H9 (cell line): ENCODE measurements at regions not wholly inside any gene's neighbourhood (a gene's known extent, or its start where the extent isn't known, plus 50 kb on each side); places are given as distances from the start of the nearest gene placed in this dataset.

Source experiments
- DNase-seq: peaks from one replicate; pipeline ENCODE4 v3.0.0-alpha.2; 2017
- H2AFZ ChIP-seq: one replicate; pipeline ENCODE4 v1.6.1; 2013; ENCODE audit warnings: mild to moderate bottlenecking, low read length, control low read depth, moderate library complexity
- H2AK5ac ChIP-seq: 2 replicates; pipeline ENCODE4 v1.6.1; 2013; ENCODE audit warnings: low read length, control low read depth, mixed read lengths; ENCODE audit not compliant: insufficient read length
- H2BK120ac ChIP-seq: one replicate; pipeline ENCODE4 v1.6.1; 2013; ENCODE audit warnings: low read depth, mild to moderate bottlenecking, low read length, control low read depth, inconsistent platforms; ENCODE audit not compliant: poor library complexity, severe bottlenecking
- H2BK12ac ChIP-seq: 2 replicates; pipeline ENCODE4 v1.6.1; 2013; ENCODE audit warnings: low read length, control low read depth, mixed read lengths, low read depth; ENCODE audit not compliant: insufficient read length
- H2BK15ac ChIP-seq: 2 replicates; pipeline ENCODE4 v1.6.1; 2013; ENCODE audit warnings: low read depth, low read length, control low read depth
- H2BK20ac ChIP-seq: one replicate; pipeline ENCODE4 v1.6.1; 2013; ENCODE audit warnings: low read depth, mild to moderate bottlenecking, low read length, control low read depth, inconsistent platforms; ENCODE audit not compliant: poor library complexity, severe bottlenecking
- H2BK5ac ChIP-seq: 2 replicates; pipeline ENCODE4 v1.6.1; 2013; ENCODE audit warnings: low read length, control low read depth, mixed read lengths; ENCODE audit not compliant: insufficient read length
- H3K14ac ChIP-seq: 2 replicates; pipeline ENCODE4 v1.6.1; 2013; ENCODE audit warnings: low read length, control low read depth; ENCODE audit not compliant: insufficient read depth
- H3K18ac ChIP-seq: 2 replicates; pipeline ENCODE4 v1.6.1; 2013; ENCODE audit warnings: low read depth, mild to moderate bottlenecking, mixed read lengths, low read length, control low read depth; ENCODE audit not compliant: insufficient read length
- H3K23ac ChIP-seq: 2 replicates; pipeline ENCODE4 v1.6.1; 2013; ENCODE audit warnings: low read length, control low read depth, mixed read lengths, low read depth; ENCODE audit not compliant: insufficient read length
- H3K23me2 ChIP-seq: 2 replicates; pipeline ENCODE4 v1.6.1; 2013; ENCODE audit warnings: low read depth, mild to moderate bottlenecking, mixed read lengths, low read length, control low read depth; ENCODE audit not compliant: insufficient read length, poor library complexity, severe bottlenecking
- H3K27ac ChIP-seq: 2 replicates; pipeline ENCODE4 v1.5.1; 2013; ENCODE audit warnings: low read length, control low read depth, mixed read lengths, low read depth; ENCODE audit not compliant: insufficient read length
- H3K27me3 ChIP-seq: 2 replicates; pipeline ENCODE4 v1.6.1; 2013; ENCODE audit warnings: low read length, control low read depth, inconsistent platforms; ENCODE audit not compliant: insufficient read depth
- H3K4ac ChIP-seq: 2 replicates; pipeline ENCODE4 v1.6.1; 2013; ENCODE audit warnings: low read depth, mild to moderate bottlenecking, control low read depth, inconsistent platforms, low read length, moderate library complexity
- H3K4me1 ChIP-seq: 2 replicates; pipeline ENCODE4 v1.6.1; 2013; ENCODE audit warnings: low read length, control low read depth, inconsistent platforms; ENCODE audit not compliant: insufficient read depth
- H3K4me2 ChIP-seq: 2 replicates; pipeline ENCODE4 v1.6.1; 2013; ENCODE audit warnings: low read length, control low read depth, mixed read lengths; ENCODE audit not compliant: insufficient read length, insufficient read depth
- H3K56ac ChIP-seq: 2 replicates; pipeline ENCODE4 v1.6.1; 2013; ENCODE audit warnings: low read depth, mild to moderate bottlenecking, mixed read lengths, low read length, control low read depth; ENCODE audit not compliant: insufficient read length
- H3K79me1 ChIP-seq: 2 replicates; pipeline ENCODE4 v1.6.1; 2013; ENCODE audit warnings: low read depth, mild to moderate bottlenecking, moderate library complexity, low read length, control low read depth, inconsistent platforms; ENCODE audit not compliant: insufficient read depth, poor library complexity, severe bottlenecking
- H3K79me2 ChIP-seq: 2 replicates; pipeline ENCODE4 v1.6.1; 2013; ENCODE audit warnings: low read length, control low read depth, inconsistent platforms; ENCODE audit not compliant: insufficient read depth
- H3K9ac ChIP-seq: 2 replicates; pipeline ENCODE4 v1.6.1; 2013; ENCODE audit warnings: low read length, control low read depth, mixed read lengths; ENCODE audit not compliant: insufficient read length; ENCODE audit errors: extremely low read depth
- H3K9me3 ChIP-seq: one replicate; pipeline ENCODE4 v1.6.1; 2013; ENCODE audit warnings: low read depth, low read length, inconsistent platforms; ENCODE audit not compliant: control insufficient read depth
- H3T11ph ChIP-seq: one replicate; pipeline ENCODE4 v1.6.1; 2013; ENCODE audit warnings: mild to moderate bottlenecking, low read length, control low read depth, inconsistent platforms
- H4K20me1 ChIP-seq: one replicate; pipeline ENCODE4 v1.6.1; 2013; ENCODE audit not compliant: control insufficient read depth, insufficient read length, insufficient read depth
- H4K5ac ChIP-seq: 2 replicates; pipeline ENCODE4 v1.6.1; 2013; ENCODE audit warnings: low read depth, mild to moderate bottlenecking, mixed read lengths, low read length, control low read depth; ENCODE audit not compliant: insufficient read length
- H4K8ac ChIP-seq: replicated peaks from 2 replicates; pipeline ENCODE4 v1.6.1; 2013; ENCODE audit warnings: low read length, control low read depth, mixed read lengths, low read depth; ENCODE audit not compliant: insufficient read length
- H4K91ac ChIP-seq: 2 replicates; pipeline ENCODE4 v1.6.1; 2013; ENCODE audit warnings: low read depth, mild to moderate bottlenecking, moderate library complexity, mixed read lengths, low read length, control low read depth; ENCODE audit not compliant: insufficient read length
- H3K27ac Mint-ChIP-seq, 3 experiments: 2 replicates in 2 of 3; 3 replicates in 1 of 3; pipeline ENCODE4 v1.8.0; 2020 to 2021; ENCODE audit warnings: mixed read lengths in 3 of 3, mild to moderate bottlenecking in 1 of 3, moderate library complexity in 1 of 3
- H3K27me3 Mint-ChIP-seq: 2 replicates; pipeline ENCODE4 v1.8.0; 2021; ENCODE audit warnings: low read depth, mild to moderate bottlenecking, moderate library complexity, mixed read lengths
- H3K36me3 Mint-ChIP-seq, 3 experiments: 2 replicates in 2 of 3; 3 replicates in 1 of 3; pipeline ENCODE4 v1.8.0; 2020 to 2021; ENCODE audit warnings: low read depth in 3 of 3, mixed read lengths in 3 of 3; ENCODE audit not compliant: insufficient read depth in 1 of 3
- H3K4me1 Mint-ChIP-seq, 2 experiments: 2 replicates each; pipeline ENCODE4 v1.8.0; 2020; ENCODE audit warnings: mixed read lengths in 2 of 2
- H3K4me3 Mint-ChIP-seq, 2 experiments: 2 replicates in 1 of 2; 3 replicates in 1 of 2; pipeline ENCODE4 v1.8.0; 2020 to 2021; ENCODE audit warnings: mild to moderate bottlenecking in 2 of 2, mixed read lengths in 2 of 2, moderate library complexity in 1 of 2
- H3K9me3 Mint-ChIP-seq, 2 experiments: 2 replicates in 1 of 2; 3 replicates in 1 of 2; pipeline ENCODE4 v1.8.0; 2020; ENCODE audit warnings: mild to moderate bottlenecking in 2 of 2, mixed read lengths in 2 of 2, moderate library complexity in 1 of 2
- WGBS: extraction: QIAGEN DNeasy Blood & Tissue Kit; methylation state at CpG from one replicate; pipeline ENCODE4 v1.1.7; 2013; ENCODE audit warnings: missing lambda C conversion rate, low lambda C conversion rate, mixed read lengths; ENCODE audit not compliant: insufficient read length; ENCODE audit errors: extremely low coverage; 5-methylcytosine and 5-hydroxymethylcytosine counted together
- TF ChIP-seq, protein P1 (sequence below): fragments of 200-600 bp; sonication (generic); conservative IDR thresholded peaks from 3 replicates; pipeline ENCODE4 v1.8.0; 2021; ENCODE audit warnings: antibody characterized with exemption, mild to moderate bottlenecking

DNA sequence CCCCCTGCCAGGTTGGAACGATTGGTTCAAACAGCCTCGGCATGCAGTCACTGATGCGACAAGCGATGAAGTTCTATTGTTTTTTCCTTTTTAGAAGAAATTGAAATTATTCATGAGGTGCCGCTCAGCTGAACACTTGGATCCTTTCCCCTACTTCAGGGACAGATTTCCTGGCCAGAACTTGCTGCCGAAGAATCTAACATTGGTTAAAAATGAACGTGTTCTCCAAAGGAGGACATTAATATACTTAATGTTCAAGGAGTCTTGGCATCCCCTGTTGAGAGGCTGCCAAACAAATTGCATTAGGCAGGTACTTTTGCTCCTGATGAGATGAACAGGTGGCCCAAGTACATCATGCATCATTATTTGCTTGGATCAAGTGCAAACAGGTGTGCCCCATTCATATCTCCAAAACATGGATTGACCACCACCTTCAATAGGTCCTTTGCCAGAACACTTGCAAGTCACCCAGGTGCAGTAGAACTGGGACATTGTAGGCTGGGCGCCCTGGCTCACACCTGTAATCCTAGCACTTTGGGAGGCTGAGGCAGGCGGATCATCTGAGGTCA lies 437.2 kb downstream of the HAPSTR1 start:
- Mint-ChIP-seq H3K36me3 (peaks cover 0 to 5% (median 4%) of the 10 kb centered on the region in 3 experiments; a peak in 4 of 7 replicates), H3K4me1 (peaks cover 34 to 37% of the 10 kb centered on the region in 2 experiments), H3K9me3 (peaks cover 3 to 8% of the 10 kb centered on the region in 2 experiments; a peak in 4 of 5 replicates), H3K4me3 (no peak overlapping the region), H3K27ac (peak overlapping the region in 2 of 3 experiments; percentile 76; a peak in 3 of 7 replicates), H3K27me3 (peaks cover 4% of the 10 kb centered on the region)
- H3K18ac ChIP-seq: peak overlapping the region; percentile 4
- TF ChIP-seq, protein P1, sequence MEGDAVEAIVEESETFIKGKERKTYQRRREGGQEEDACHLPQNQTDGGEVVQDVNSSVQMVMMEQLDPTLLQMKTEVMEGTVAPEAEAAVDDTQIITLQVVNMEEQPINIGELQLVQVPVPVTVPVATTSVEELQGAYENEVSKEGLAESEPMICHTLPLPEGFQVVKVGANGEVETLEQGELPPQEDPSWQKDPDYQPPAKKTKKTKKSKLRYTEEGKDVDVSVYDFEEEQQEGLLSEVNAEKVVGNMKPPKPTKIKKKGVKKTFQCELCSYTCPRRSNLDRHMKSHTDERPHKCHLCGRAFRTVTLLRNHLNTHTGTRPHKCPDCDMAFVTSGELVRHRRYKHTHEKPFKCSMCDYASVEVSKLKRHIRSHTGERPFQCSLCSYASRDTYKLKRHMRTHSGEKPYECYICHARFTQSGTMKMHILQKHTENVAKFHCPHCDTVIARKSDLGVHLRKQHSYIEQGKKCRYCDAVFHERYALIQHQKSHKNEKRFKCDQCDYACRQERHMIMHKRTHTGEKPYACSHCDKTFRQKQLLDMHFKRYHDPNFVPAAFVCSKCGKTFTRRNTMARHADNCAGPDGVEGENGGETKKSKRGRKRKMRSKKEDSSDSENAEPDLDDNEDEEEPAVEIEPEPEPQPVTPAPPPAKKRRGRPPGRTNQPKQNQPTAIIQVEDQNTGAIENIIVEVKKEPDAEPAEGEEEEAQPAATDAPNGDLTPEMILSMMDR: no peak
- H4K8ac ChIP-seq: no peak overlapping the region
- no peaks in the 10 kb centered on the region for H4K20me1 ChIP-seq
- no peak overlapping the region for H3K14ac ChIP-seq
- H3K79me2 ChIP-seq: no peaks in the 10 kb centered on the region
- no peak overlapping the region for H3K23ac ChIP-seq
- no peak overlapping the region for H2AK5ac ChIP-seq
- H3T11ph ChIP-seq: no peak overlapping the region
- no peaks in the 10 kb centered on the region for H3K9me3 ChIP-seq
- no peak overlapping the region for H4K5ac ChIP-seq
- peak overlapping the region; percentile 71 for H4K91ac ChIP-seq
- H3K27ac ChIP-seq: no peak overlapping the region
- DNase-seq: no peak
- peak overlapping the region; percentile 99 for H2BK12ac ChIP-seq
- H2BK120ac ChIP-seq: no peak overlapping the region
- H2BK15ac ChIP-seq: no peak overlapping the region
- H3K23me2 ChIP-seq: no peaks in the 10 kb centered on the region
- peaks cover 16% of the 10 kb centered on the region for H3K4me1 ChIP-seq
- WGBS: no CpG with 5 or more reads among the region's 9 CpGs
- peak overlapping the region; percentile 55 for H2BK5ac ChIP-seq
- H3K4me2 ChIP-seq: no peak overlapping the region
- H3K56ac ChIP-seq: no peak overlapping the region
- no peaks in the 10 kb centered on the region; the same call in 1 of the 2 replicates for H3K27me3 ChIP-seq
- H3K4ac ChIP-seq: no peak overlapping the region
- H2BK20ac ChIP-seq: no peak overlapping the region
- no peaks in the 10 kb centered on the region for H3K79me1 ChIP-seq
- no peak overlapping the region for H2AFZ ChIP-seq
- no peak overlapping the region for H3K9ac ChIP-seq
